ENCODE measurements at regions not wholly inside any gene's neighbourhood (a gene's known extent, or its start where the extent isn't known, plus 50 kb on each side); places are given as distances from the start of the nearest gene placed in this dataset.
"Not testable (repeated sequence)": the region's sequence is repeated elsewhere in the genome, so short reads cannot be mapped to it uniquely, and the experiment has no call there.

- intact Hi-C loops (cut with DNase I), result no loop called here
- no peak for DNase-seq (ENCODE audit: missing footprints)
- ATAC-seq, result no peak
Measured at GRCh38 chr6:137967689-137968454, 100.8 kb downstream of the TNFAIP3 start.

DNA sequence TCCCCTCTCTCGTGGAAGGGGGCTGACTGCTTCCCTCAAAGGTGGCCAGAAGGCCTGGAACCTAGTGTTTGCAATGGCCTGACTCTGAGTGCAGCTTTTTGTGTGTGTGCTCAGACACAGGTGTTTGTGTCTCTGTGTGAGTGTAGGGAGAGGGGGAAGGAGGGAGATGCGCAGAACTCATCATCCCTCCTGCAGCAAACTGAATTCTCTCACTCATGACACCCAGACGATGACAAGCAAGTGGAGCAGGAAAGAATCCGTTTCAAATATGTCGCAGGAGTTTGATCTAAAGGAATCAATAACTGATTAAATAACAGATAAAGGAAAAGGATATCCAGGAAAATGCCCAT is 101.4 kb downstream of the TNFAIP3 start:
- DNase-seq (ENCODE audit: missing footprints) (no peak), ATAC-seq (no peak)
- intact Hi-C loops (cut with DNase I), result no loop called here

- DNase-seq (ENCODE audit: missing footprints), result no peak
- intact Hi-C loops (cut with DNase I), result no loop called here
- ATAC-seq, result no peak
Measured at GRCh38 chr6:137968901-137969300, 101.8 kb downstream of the TNFAIP3 start.

GRCh38 chr6:137969874-137970273 is 102.8 kb downstream of the TNFAIP3 start:
- DNase-seq (ENCODE audit: missing footprints), result no peak
- no peak for ATAC-seq
- intact Hi-C loops (cut with DNase I), result no loop called here

DNA sequence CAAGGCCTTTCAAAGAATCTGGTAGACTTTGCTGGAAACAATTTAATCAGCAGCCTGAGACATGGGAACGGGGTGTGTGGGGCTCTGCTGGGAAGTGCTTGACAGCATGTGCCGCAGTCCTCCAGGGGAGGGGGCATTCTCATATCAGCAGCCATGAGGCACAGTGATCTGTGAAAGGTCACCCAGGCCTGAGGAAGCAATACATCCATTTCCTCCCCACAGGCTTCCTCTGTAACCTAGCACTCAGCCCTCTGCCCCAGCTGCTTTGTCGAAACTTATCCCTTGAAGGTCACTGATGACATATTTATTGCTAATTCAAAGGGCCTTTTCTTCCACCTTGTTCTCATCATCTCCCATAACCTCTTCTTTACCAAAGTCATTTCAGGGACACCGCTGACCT is 103.3 kb downstream of the TNFAIP3 start:
- DNase-seq (ENCODE audit: missing footprints) (no peak), ATAC-seq (no peak)
- intact Hi-C loops (cut with DNase I), result no loop called here

- ATAC-seq, result no peak
- DNase-seq (ENCODE audit: missing footprints), result no peak
- intact Hi-C loops (cut with DNase I), result no loop called here
Measured at GRCh38 chr6:137973201-137973600, 106.1 kb downstream of the TNFAIP3 start.

DNA sequence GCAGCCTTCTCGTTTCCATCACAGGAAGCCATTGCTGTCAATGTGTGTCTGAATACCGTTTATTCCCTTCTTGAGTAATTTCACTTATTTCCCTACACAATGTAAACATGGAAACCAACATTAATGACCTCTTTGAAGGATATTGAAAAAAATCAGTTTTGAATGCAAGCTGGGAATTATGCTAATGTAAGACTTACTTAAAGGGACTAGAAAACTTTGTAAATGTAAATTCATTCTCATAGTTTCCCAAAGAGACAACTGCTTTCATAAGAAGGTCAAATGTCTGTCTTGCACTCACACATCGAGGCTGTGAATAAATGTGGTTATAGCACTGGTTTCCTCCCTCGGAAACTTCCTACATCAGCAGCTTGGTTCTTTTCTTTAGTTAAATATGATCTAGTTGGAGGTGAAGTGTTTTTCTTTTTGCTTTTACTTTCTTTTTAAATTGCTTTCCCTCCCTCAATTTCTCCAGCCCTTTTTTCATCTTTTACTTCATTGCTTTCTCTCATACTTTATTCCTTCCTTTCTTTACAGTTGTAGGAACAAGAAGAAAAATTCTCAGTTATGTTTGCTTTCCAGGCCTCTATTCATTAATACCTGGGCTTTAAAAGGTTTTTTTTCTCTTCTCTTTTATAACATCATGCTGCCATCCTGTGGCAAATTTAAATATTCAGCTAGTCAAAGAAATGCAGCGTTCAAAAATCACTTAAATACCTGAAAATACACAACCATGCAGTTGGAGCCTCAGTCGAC is 108.3 kb downstream of the TNFAIP3 start:
- intact Hi-C loops (cut with DNase I), result no loop called here
- DNase-seq (ENCODE audit: missing footprints) (no peak), ATAC-seq (no peak)

- intact Hi-C loops (cut with DNase I), result no loop called here
- DNase-seq (ENCODE audit: missing footprints), result no peak
- no peak for ATAC-seq
Measured at GRCh38 chr6:137976430-137976829, 109.4 kb downstream of the TNFAIP3 start.

GRCh38 chr6:137977206-137977605 is 110.1 kb downstream of the TNFAIP3 start:
- intact Hi-C loops (cut with DNase I), result no loop called here
- DNase-seq (ENCODE audit: missing footprints) (no peak), ATAC-seq (no peak)

GRCh38 chr6:137977814-137978213 is 110.8 kb downstream of the TNFAIP3 start:
- DNase-seq (ENCODE audit: missing footprints) (no peak), ATAC-seq (peak; percentile 67)
- intact Hi-C loops (cut with DNase I), result no loop called here

- intact Hi-C loops (cut with DNase I), result no loop called here
- DNase-seq (ENCODE audit: missing footprints), result no peak
- peak; percentile 29 for ATAC-seq
Measured at GRCh38 chr6:137978252-137978896, 111.3 kb downstream of the TNFAIP3 start.

- DNase-seq (ENCODE audit: missing footprints); ATAC-seq; intact Hi-C loops (cut with DNase I): not testable (repeated sequence)
Measured at GRCh38 chr6:137979263-137979662, 112.2 kb downstream of the TNFAIP3 start.

- no peak for ATAC-seq
- no peak for DNase-seq (ENCODE audit: missing footprints)
- intact Hi-C loops (cut with DNase I), result no loop called here
Measured at GRCh38 chr6:137980777-137981176, 113.7 kb downstream of the TNFAIP3 start.

DNA sequence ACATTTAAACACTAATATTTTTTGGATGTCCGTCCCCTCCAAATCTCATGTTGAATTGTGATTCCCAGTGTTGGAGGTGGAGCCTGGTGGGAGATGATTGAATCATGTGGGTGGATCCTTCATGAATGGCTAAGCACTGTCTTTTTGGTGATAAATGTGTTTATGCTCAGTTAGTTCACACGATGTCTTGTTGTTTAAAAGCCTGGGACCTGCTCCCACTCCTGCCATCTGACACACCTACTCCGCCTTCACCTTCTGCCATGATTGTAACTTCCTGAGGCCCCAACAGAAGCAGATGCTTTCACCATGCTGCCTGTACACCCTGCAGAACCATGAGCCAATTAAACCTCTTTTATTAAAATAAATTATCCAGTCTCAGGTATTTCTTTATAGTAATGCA is 114.7 kb downstream of the TNFAIP3 start:
- intact Hi-C loops (cut with DNase I), result no loop called here
- DNase-seq (ENCODE audit: missing footprints) (no peak), ATAC-seq (no peak)

GRCh38 chr6:137982418-137983189 is 115.5 kb downstream of the TNFAIP3 start:
- ATAC-seq (no peak), DNase-seq (ENCODE audit: missing footprints) (no peak)
- intact Hi-C loops (cut with DNase I), result no loop called here

DNA sequence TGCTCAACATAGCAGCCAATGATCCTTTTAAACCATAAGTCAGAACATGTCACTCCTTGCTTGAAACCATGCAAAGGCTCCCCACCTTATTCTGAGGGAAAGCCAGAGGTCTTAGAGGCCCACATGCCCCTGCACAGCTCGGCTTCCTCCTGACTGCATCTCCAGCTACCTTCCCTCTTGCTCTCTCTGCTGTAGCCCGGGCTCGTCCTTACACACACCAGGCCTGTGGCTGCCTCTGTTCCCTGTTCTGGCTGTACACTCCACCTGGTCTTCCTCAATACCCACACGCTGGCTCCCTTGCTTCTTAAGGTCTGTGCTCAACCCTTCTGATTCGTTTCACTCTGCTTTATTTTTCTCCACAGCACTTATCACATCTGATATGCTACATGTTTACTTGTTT is 116.2 kb downstream of the TNFAIP3 start:
- DNase-seq (ENCODE audit: missing footprints), result no peak
- ATAC-seq, result no peak
- intact Hi-C loops (cut with DNase I), result no loop called here

DNA sequence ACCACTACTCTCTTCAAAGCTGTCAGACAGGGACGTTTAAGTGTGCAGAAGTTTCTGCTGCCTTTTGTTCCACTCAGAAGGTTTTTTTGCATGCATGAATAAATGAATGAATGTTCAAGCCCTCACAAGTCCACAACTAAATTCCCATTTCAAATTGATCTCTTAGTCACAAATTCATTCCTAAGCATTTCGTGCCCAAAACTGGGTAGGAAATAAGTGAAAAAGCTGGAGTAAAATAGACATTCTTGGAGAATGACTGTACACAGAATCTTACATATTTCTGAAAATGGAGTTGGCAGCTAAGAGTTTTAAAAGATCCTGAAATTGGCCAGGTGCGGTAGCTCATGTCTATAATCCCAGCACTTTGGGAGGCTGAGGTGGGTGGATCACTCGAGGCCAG is 117.6 kb downstream of the PERP start:
- intact Hi-C loops (cut with DNase I), result no loop called here
- no peak for ATAC-seq
- no peak for DNase-seq (ENCODE audit: missing footprints)

GRCh38 chr6:137995371-137995770 is 111.8 kb downstream of the PERP start:
- no peak for DNase-seq (ENCODE audit: missing footprints)
- ATAC-seq, result no peak
- intact Hi-C loops (cut with DNase I), result no loop called here

DNA sequence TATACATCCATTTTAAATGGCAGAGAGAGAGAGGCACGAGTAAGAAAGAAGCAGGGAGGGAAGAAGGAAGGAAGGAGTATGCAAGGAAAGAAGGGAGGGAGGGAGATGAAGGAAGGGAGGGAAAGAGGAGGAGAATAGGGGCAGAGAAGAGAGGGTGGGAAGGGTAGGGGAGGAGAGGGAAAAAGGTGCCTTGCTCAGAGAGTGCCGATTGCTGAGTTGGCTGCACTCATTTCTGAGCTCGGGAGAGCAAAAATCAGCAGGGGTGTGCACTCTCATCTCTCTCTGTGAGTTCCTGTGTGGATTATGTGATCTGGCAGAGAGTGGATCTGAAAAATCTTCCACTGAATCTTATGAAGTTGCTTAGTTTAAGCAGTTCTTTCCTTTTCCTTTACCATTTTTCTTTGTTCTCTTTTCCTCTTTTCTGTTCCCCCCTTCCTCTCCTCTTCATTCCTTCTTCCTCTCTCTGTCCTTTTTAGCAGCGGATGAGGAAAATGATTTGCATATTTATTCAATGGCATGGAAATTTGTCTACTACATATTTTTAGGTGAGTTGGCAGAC is 108.7 kb downstream of the PERP start:
- intact Hi-C loops (cut with DNase I), result no loop called here
- DNase-seq (ENCODE audit: missing footprints) (no peak), ATAC-seq (no peak)

All from Right ventricle myocardium inferior (tissue), 1 donor.